Caco-2 (cell line): ENCODE measurements at regions not wholly inside any gene's neighbourhood (a gene's known extent, or its start where the extent isn't known, plus 50 kb on each side); places are given as distances from the start of the nearest gene placed in this dataset.

ENCODE experiments used
- BruUV-seq: library from RNA; stranded (reverse); fragments of 400-500 nt; replicated peaks from 2 replicates; lab custom pipeline; 2021; lab: Mats Ljungman, UMichigan
- CTCF ChIA-PET: fragments of 300-600 bp; sonication (Branson Sonifier 250); formaldehyde crosslinking; loops from one replicate; lab custom pipeline; 2022; ENCODE audit warnings: antibody characterized with exemption; lab: Charles Lee
- POLR2A ChIA-PET: fragments of 300-600 bp; sonication (Branson Sonifier 250); formaldehyde crosslinking; loops from one replicate; lab custom pipeline; 2022; ENCODE audit warnings: antibody characterized with exemption; lab: Charles Lee
- DNase-seq, 2 experiments: peaks; one replicate each; pipeline versions ENCODE4 v3.0.0 to v3.0.0-alpha.2; 2020 to 2022
- H3K27me3 ChIP-seq: replicated peaks from 2 replicates; pipeline ENCODE4 v1.6.0; 2011; ENCODE audit warnings: low read length; ENCODE audit not compliant: control insufficient read depth, insufficient read depth
- H3K36me3 ChIP-seq: 2 replicates; pipeline ENCODE4 v1.5.1; 2011; ENCODE audit warnings: low read length; ENCODE audit not compliant: control insufficient read depth, insufficient read depth
- H3K4me1 ChIP-seq: fragments of 250-450 bp; sonication (Bioruptor Pico); 2 replicates; pipeline ENCODE4 v1.5.1; 2020; ENCODE audit warnings: mild to moderate bottlenecking
- H3K4me3 ChIP-seq: 2 replicates; pipeline ENCODE4 v1.5.1; 2011; ENCODE audit warnings: low read depth, mild to moderate bottlenecking, control low read depth, low read length
- H3K9me3 ChIP-seq: fragments of 250-450 bp; sonication (Bioruptor Pico); 2 replicates; pipeline ENCODE4 v1.5.1; 2020; ENCODE audit warnings: mild to moderate bottlenecking, moderate library complexity
- H3K27ac Mint-ChIP-seq: one replicate; pipeline ENCODE4 v1.8.0; 2022; ENCODE audit warnings: mixed read lengths; ENCODE audit not compliant: unreplicated experiment
- H3K27me3 Mint-ChIP-seq: one replicate; pipeline ENCODE4 v1.8.0; 2022; ENCODE audit warnings: mixed read lengths; ENCODE audit not compliant: insufficient read depth, unreplicated experiment
- H3K36me3 Mint-ChIP-seq: one replicate; pipeline ENCODE4 v1.8.0; 2022; ENCODE audit warnings: mild to moderate bottlenecking, mixed read lengths; ENCODE audit not compliant: insufficient read depth, unreplicated experiment
- H3K4me1 Mint-ChIP-seq: one replicate; pipeline ENCODE4 v1.8.0; 2022; ENCODE audit warnings: low read depth, mixed read lengths; ENCODE audit not compliant: unreplicated experiment
- H3K4me3 Mint-ChIP-seq: one replicate; pipeline ENCODE4 v1.8.0; 2022; ENCODE audit warnings: mild to moderate bottlenecking, moderate library complexity, mixed read lengths; ENCODE audit not compliant: unreplicated experiment
- H3K9me3 Mint-ChIP-seq: one replicate; pipeline ENCODE4 v1.8.0; 2022; ENCODE audit warnings: mixed read lengths; ENCODE audit not compliant: unreplicated experiment
- intact Hi-C: fragments of 100-400 bp; cut with micrococcal nuclease; formaldehyde crosslinking; loops from one replicate; pipeline ENCODE4 v1.10.0; 2022; ENCODE audit not compliant: unreplicated experiment
- TF ChIP-seq, protein P1 (sequence below), 2 experiments: fragments of 200-600 bp in 1 of 2; IDR thresholded peaks; 1 replicate in 1 of 2; 2 replicates in 1 of 2; pipeline versions ENCODE4 v1.5.1 to v1.8.0; 2011 to 2022; ENCODE audit warnings: antibody characterized with exemption in 1 of 2, control low read depth in 1 of 2, inconsistent platforms in 1 of 2, low read depth in 1 of 2, low read length in 1 of 2, mild to moderate bottlenecking in 1 of 2, moderate library complexity in 1 of 2; ENCODE audit not compliant: insufficient read depth in 1 of 2, severe bottlenecking in 1 of 2, unreplicated experiment in 1 of 2

DNA sequence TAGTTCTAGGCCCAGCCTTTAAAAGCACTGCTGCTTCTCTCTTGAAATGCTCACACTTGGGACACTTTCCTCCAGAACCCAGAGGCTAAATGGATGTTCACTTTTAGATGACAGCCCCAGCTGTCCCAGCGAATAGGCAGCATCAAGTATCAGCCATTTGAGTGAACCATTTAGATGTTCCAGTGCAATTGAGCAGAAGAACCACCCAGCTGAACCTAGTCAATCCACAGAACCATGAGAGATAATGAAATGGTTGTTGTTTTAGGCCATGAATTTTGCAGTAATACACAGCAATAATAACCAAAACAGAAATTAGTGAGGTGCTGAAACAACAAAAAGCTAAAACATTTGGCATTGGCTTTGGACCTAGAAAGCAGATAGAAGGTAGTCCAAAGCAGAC, 273.9 kb downstream of the ETV1 start:
- ChIA-PET POLR2A (no interaction called here), CTCF (no interaction called here)
- intact Hi-C loops: no loop called here
- H3K9me3 Mint-ChIP-seq: peaks cover 37% of the 10 kb centered on the region
- H3K36me3 Mint-ChIP-seq: peaks cover 5% of the 10 kb centered on the region
- H3K4me1 Mint-ChIP-seq: peaks cover 8% of the 10 kb centered on the region
- H3K27me3 Mint-ChIP-seq: no peaks in the 10 kb centered on the region
- DNase-seq: no peak
- H3K4me3 Mint-ChIP-seq: no peak overlapping the region
- no TSS peak for BruUV-seq
- H3K4me3 ChIP-seq: no peak overlapping the region
- TF ChIP-seq, protein P1, sequence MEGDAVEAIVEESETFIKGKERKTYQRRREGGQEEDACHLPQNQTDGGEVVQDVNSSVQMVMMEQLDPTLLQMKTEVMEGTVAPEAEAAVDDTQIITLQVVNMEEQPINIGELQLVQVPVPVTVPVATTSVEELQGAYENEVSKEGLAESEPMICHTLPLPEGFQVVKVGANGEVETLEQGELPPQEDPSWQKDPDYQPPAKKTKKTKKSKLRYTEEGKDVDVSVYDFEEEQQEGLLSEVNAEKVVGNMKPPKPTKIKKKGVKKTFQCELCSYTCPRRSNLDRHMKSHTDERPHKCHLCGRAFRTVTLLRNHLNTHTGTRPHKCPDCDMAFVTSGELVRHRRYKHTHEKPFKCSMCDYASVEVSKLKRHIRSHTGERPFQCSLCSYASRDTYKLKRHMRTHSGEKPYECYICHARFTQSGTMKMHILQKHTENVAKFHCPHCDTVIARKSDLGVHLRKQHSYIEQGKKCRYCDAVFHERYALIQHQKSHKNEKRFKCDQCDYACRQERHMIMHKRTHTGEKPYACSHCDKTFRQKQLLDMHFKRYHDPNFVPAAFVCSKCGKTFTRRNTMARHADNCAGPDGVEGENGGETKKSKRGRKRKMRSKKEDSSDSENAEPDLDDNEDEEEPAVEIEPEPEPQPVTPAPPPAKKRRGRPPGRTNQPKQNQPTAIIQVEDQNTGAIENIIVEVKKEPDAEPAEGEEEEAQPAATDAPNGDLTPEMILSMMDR (IDR thresholded peaks at IDR 0.05; ENCODE audit: insufficient read depth in 1 of 2, low read depth in 1 of 2, low read length in 1 of 2, severe bottlenecking in 1 of 2, unreplicated experiment in 1 of 2): no peak
- H3K36me3 ChIP-seq: no peaks in the 10 kb centered on the region
- no peaks in the 10 kb centered on the region for H3K27me3 ChIP-seq
- H3K4me1 ChIP-seq: no peaks in the 10 kb centered on the region
- no peak overlapping the region for H3K27ac Mint-ChIP-seq
- H3K9me3 ChIP-seq: peaks cover 10% of the 10 kb centered on the region; the same call in 1 of the 2 replicates

DNA sequence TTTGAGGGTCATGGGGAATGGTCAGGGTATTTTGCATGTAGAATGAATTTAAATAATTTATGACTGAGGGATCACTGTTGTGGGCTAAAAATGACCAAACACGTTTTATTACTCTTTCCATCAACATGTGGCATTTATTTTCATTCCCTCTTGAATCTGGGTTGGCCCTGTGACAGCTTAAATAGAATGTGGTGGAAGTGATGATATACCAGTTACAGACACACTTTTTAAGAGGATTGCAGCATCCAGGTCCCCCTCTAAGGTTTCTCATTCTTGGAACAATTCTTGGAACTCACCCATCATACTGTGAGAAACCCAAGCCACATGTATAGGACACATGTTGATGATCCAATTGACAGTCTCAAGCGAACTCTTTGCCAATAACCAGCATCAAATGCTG, 272.4 kb downstream of the ETV1 start:
- Histone ChIP-seq H3K36me3 (no peaks in the 10 kb centered on the region), H3K4me3 (no peak overlapping the region), H3K9me3 (peaks cover 10% of the 10 kb centered on the region; the same call in 1 of the 2 replicates), H3K27me3 (no peaks in the 10 kb centered on the region), H3K4me1 (no peaks in the 10 kb centered on the region)
- H3K4me3 Mint-ChIP-seq: no peak overlapping the region
- no peak for DNase-seq
- BruUV-seq: no TSS peak
- ChIA-PET CTCF (no interaction called here), POLR2A (no interaction called here)
- H3K9me3 Mint-ChIP-seq: peaks cover 37% of the 10 kb centered on the region
- H3K36me3 Mint-ChIP-seq: peaks cover 5% of the 10 kb centered on the region
- H3K27me3 Mint-ChIP-seq: no peaks in the 10 kb centered on the region
- H3K4me1 Mint-ChIP-seq: peaks cover 8% of the 10 kb centered on the region
- intact Hi-C loops: no loop called here
- no peak overlapping the region for H3K27ac Mint-ChIP-seq
- TF ChIP-seq, protein P1 (IDR thresholded peaks at IDR 0.05; ENCODE audit: insufficient read depth in 1 of 2, low read depth in 1 of 2, low read length in 1 of 2, severe bottlenecking in 1 of 2, unreplicated experiment in 1 of 2): no peak

DNA sequence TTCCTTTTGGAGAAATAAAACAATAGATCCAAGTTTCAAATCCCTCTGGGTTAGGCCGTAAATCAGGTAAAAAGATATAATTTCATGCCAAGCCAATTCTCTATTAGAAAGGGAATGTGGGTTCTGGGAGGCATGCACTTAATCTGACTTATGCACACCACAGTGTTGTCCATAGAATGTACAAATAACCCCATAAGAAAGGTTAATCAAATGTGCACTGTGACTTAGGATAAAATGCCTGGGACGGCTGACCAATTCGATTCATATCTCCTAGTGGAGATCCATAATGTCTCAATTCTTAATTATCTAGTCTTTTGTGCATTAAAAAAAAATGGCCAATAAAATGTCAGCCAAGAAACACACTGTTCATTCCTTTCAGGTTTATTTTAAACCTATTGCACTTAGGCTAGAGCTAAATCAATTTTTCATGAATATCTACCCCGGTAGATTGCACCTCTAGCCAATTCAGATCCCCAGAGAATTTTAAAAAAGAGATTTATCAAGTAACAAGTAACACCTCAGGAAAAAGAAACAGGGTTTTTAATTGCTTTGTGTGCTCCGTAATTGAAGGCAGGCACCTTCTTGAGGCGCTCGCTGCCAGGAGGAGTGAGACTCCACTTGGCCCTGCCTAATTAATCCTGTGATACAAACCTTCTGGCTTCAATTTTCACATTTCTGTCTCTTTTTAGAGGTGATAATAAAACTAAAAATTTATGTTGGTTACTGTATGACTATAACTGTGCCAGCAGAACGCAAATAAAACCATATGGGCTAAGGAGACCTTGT, 265.1 kb downstream of the ETV1 start:
- Histone ChIP-seq H3K4me3 (no peak overlapping the region), H3K4me1 (no peaks in the 10 kb centered on the region), H3K36me3 (no peaks in the 10 kb centered on the region), H3K27me3 (no peaks in the 10 kb centered on the region), H3K9me3 (no peaks in the 10 kb centered on the region)
- no peaks in the 10 kb centered on the region for H3K27me3 Mint-ChIP-seq
- TF ChIP-seq, protein P1 (IDR thresholded peaks at IDR 0.05; ENCODE audit: insufficient read depth in 1 of 2, low read depth in 1 of 2, low read length in 1 of 2, severe bottlenecking in 1 of 2, unreplicated experiment in 1 of 2): no peak
- BruUV-seq: no TSS peak
- no peak overlapping the region for H3K27ac Mint-ChIP-seq
- peaks cover 15% of the 10 kb centered on the region for H3K9me3 Mint-ChIP-seq
- intact Hi-C loops: no loop called here
- H3K4me3 Mint-ChIP-seq: no peak overlapping the region
- H3K4me1 Mint-ChIP-seq: no peaks in the 10 kb centered on the region
- H3K36me3 Mint-ChIP-seq: no peaks in the 10 kb centered on the region
- ChIA-PET CTCF (interaction anchor here (1.0 kb wide), 1 partner anchor 18 kb away, joined by 3 read pairs; no protein-coding TSS in a partner anchor), POLR2A (no interaction called here)
- no peak for DNase-seq
